ENCODE measurements at regions not wholly inside any gene's neighbourhood (a gene's known extent, or its start where the extent isn't known, plus 50 kb on each side); places are given as distances from the start of the nearest gene placed in this dataset.
"Not testable (repeated sequence)": the region's sequence is repeated elsewhere in the genome, so short reads cannot be mapped to it uniquely, and the experiment has no call there.

- TF ChIP-seq CTCF (IDR thresholded peaks at IDR 0.05; ENCODE audit: extremely low read depth, insufficient read depth, missing control alignments): no peak
- in situ Hi-C loops (cut with MboI; ENCODE audit: low pct_unique_long_range_greater_than_20kb, low sequenced_read_pairs, unreplicated experiment): no loop called here
- DNase-seq (ENCODE audit: low spot score): no peak
Observed at GRCh38 chr5:106006242-106006641, 1664.5 kb downstream of the EFNA5 start.

DNA sequence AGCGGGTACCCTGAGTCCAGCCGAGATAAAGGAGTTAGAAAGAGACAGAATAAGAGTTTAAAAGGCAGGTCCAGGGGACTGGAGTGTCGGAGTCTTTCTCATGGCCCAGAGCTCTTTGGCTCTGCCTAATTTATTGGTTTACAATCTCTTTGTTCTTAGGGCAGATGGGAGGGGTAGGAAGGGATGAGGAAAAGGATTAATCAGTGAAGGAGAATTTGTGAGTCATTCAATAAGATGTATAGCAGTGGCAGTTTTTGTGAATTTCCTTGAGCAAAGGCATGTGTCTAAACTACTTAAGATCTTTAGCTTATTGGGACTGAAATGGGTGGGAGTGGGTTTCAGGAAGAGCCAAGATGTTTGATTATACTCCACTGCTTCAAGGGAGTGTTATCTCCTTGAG is 1671.7 kb downstream of the EFNA5 start:
- in situ Hi-C loops (cut with MboI; ENCODE audit: low pct_unique_long_range_greater_than_20kb, low sequenced_read_pairs, unreplicated experiment); DNase-seq (ENCODE audit: low spot score): not testable (repeated sequence)

- in situ Hi-C loops (cut with MboI; ENCODE audit: low pct_unique_long_range_greater_than_20kb, low sequenced_read_pairs, unreplicated experiment): no loop called here
- no peak for DNase-seq (ENCODE audit: low spot score)
- no peak for TF ChIP-seq CTCF (IDR thresholded peaks at IDR 0.05; ENCODE audit: extremely low read depth, insufficient read depth, missing control alignments)
Observed at GRCh38 chr5:105993027-105993426, 1677.7 kb downstream of the EFNA5 start.

DNA sequence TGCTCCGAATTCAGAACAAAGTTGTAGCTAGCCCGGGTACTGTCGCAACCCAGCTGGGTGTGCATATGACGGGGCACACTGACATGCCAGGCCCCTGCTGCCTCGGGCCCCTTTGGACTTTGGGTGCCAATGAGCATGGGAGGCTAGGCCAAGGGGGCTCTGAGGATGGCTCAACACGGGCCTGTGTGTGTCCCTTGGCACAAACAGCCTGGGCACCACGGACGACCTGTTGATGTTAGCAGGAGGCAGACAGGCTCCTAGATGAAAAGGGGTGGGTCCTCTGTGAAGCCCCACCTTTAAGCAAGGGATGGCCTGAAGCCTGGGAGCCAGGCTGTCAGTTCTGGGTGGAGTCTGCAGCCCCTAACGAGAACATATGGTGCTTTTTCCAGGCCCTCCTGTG is 1688.2 kb downstream of the EFNA5 start:
- no peak for TF ChIP-seq CTCF (IDR thresholded peaks at IDR 0.05; ENCODE audit: extremely low read depth, insufficient read depth, missing control alignments)
- DNase-seq (ENCODE audit: low spot score): no peak
- in situ Hi-C loops (cut with MboI; ENCODE audit: low pct_unique_long_range_greater_than_20kb, low sequenced_read_pairs, unreplicated experiment): no loop called here

- no peak for TF ChIP-seq CTCF (IDR thresholded peaks at IDR 0.05; ENCODE audit: extremely low read depth, insufficient read depth, missing control alignments)
- in situ Hi-C loops (cut with MboI; ENCODE audit: low pct_unique_long_range_greater_than_20kb, low sequenced_read_pairs, unreplicated experiment): no loop called here
- no peak for DNase-seq (ENCODE audit: low spot score)
Observed at GRCh38 chr5:105978011-105978410, 1692.7 kb downstream of the EFNA5 start.

GRCh38 chr5:105977163-105977562 is 1693.6 kb downstream of the EFNA5 start:
- in situ Hi-C loops (cut with MboI; ENCODE audit: low pct_unique_long_range_greater_than_20kb, low sequenced_read_pairs, unreplicated experiment): no loop called here
- DNase-seq (ENCODE audit: low spot score): no peak
- TF ChIP-seq CTCF (IDR thresholded peaks at IDR 0.05; ENCODE audit: extremely low read depth, insufficient read depth, missing control alignments): no peak

DNA sequence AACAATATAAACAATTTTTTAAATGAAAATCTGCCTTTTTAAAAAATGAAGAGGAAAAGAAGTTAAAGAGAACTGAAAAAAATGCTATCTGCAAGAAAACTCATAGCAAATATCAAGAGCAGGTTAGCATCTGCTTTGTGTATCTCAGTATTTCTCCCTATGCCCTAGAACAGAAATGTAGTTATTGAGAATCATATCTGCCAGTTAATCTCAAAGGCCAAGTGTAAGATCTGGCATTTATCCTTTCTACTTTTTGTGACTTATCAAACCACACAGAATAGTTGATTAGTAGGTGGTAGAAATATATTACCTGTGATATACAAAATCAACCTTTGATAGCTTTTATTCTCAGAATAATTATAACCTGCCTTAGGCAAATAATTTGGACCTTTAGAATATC is 1699.8 kb downstream of the EFNA5 start:
- TF ChIP-seq CTCF (IDR thresholded peaks at IDR 0.05; ENCODE audit: extremely low read depth, insufficient read depth, missing control alignments): no peak
- in situ Hi-C loops (cut with MboI; ENCODE audit: low pct_unique_long_range_greater_than_20kb, low sequenced_read_pairs, unreplicated experiment): no loop called here
- no peak for DNase-seq (ENCODE audit: low spot score)
